Caco-2 (cell line): ENCODE measurements at regions not wholly inside any gene's neighbourhood (a gene's known extent, or its start where the extent isn't known, plus 50 kb on each side); places are given as distances from the start of the nearest gene placed in this dataset.

ENCODE experiments used
- BruUV-seq: library from RNA; stranded (reverse); fragments of 400-500 nt; replicated peaks from 2 replicates; lab custom pipeline; 2021; lab: Mats Ljungman, UMichigan
- CTCF ChIA-PET: fragments of 300-600 bp; sonication (Branson Sonifier 250); formaldehyde crosslinking; loops from one replicate; lab custom pipeline; 2022; ENCODE audit warnings: antibody characterized with exemption; lab: Charles Lee
- POLR2A ChIA-PET: fragments of 300-600 bp; sonication (Branson Sonifier 250); formaldehyde crosslinking; loops from one replicate; lab custom pipeline; 2022; ENCODE audit warnings: antibody characterized with exemption; lab: Charles Lee
- DNase-seq, 2 experiments: peaks; one replicate each; pipeline versions ENCODE4 v3.0.0 to v3.0.0-alpha.2; 2020 to 2022
- H3K27me3 ChIP-seq: replicated peaks from 2 replicates; pipeline ENCODE4 v1.6.0; 2011; ENCODE audit warnings: low read length; ENCODE audit not compliant: control insufficient read depth, insufficient read depth
- H3K36me3 ChIP-seq: 2 replicates; pipeline ENCODE4 v1.5.1; 2011; ENCODE audit warnings: low read length; ENCODE audit not compliant: control insufficient read depth, insufficient read depth
- H3K4me1 ChIP-seq: fragments of 250-450 bp; sonication (Bioruptor Pico); 2 replicates; pipeline ENCODE4 v1.5.1; 2020; ENCODE audit warnings: mild to moderate bottlenecking
- H3K4me3 ChIP-seq: 2 replicates; pipeline ENCODE4 v1.5.1; 2011; ENCODE audit warnings: low read depth, mild to moderate bottlenecking, control low read depth, low read length
- H3K9me3 ChIP-seq: fragments of 250-450 bp; sonication (Bioruptor Pico); 2 replicates; pipeline ENCODE4 v1.5.1; 2020; ENCODE audit warnings: mild to moderate bottlenecking, moderate library complexity
- H3K27ac Mint-ChIP-seq: one replicate; pipeline ENCODE4 v1.8.0; 2022; ENCODE audit warnings: mixed read lengths; ENCODE audit not compliant: unreplicated experiment
- H3K27me3 Mint-ChIP-seq: one replicate; pipeline ENCODE4 v1.8.0; 2022; ENCODE audit warnings: mixed read lengths; ENCODE audit not compliant: insufficient read depth, unreplicated experiment
- H3K36me3 Mint-ChIP-seq: one replicate; pipeline ENCODE4 v1.8.0; 2022; ENCODE audit warnings: mild to moderate bottlenecking, mixed read lengths; ENCODE audit not compliant: insufficient read depth, unreplicated experiment
- H3K4me1 Mint-ChIP-seq: one replicate; pipeline ENCODE4 v1.8.0; 2022; ENCODE audit warnings: low read depth, mixed read lengths; ENCODE audit not compliant: unreplicated experiment
- H3K4me3 Mint-ChIP-seq: one replicate; pipeline ENCODE4 v1.8.0; 2022; ENCODE audit warnings: mild to moderate bottlenecking, moderate library complexity, mixed read lengths; ENCODE audit not compliant: unreplicated experiment
- H3K9me3 Mint-ChIP-seq: one replicate; pipeline ENCODE4 v1.8.0; 2022; ENCODE audit warnings: mixed read lengths; ENCODE audit not compliant: unreplicated experiment
- intact Hi-C: fragments of 100-400 bp; cut with micrococcal nuclease; formaldehyde crosslinking; loops from one replicate; pipeline ENCODE4 v1.10.0; 2022; ENCODE audit not compliant: unreplicated experiment
- TF ChIP-seq, protein P1 (sequence below), 2 experiments: fragments of 200-600 bp in 1 of 2; IDR thresholded peaks; 1 replicate in 1 of 2; 2 replicates in 1 of 2; pipeline versions ENCODE4 v1.5.1 to v1.8.0; 2011 to 2022; ENCODE audit warnings: antibody characterized with exemption in 1 of 2, control low read depth in 1 of 2, inconsistent platforms in 1 of 2, low read depth in 1 of 2, low read length in 1 of 2, mild to moderate bottlenecking in 1 of 2, moderate library complexity in 1 of 2; ENCODE audit not compliant: insufficient read depth in 1 of 2, severe bottlenecking in 1 of 2, unreplicated experiment in 1 of 2

DNA sequence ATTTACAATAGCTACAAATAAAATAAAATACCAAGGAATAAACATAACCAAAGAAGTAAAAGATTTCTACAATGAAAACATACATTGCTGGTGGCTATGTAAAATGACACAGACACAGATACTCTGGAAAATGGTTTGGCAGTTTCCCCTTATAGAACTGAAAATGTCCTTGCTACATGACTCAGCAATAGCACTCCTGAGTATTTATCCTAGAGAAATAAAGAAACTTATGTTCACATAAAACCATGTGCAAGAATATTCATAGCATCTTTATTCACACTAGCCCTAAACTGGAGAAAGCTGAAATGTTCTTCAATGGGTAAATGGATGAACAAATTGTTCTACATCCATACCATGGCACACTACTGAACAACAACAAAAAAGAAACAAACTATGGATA is 100.2 kb upstream of the RFC3 start:
- Mint-ChIP-seq H3K27me3 (no peaks in the 10 kb centered on the region), H3K27ac (no peak overlapping the region), H3K4me1 (no peaks in the 10 kb centered on the region), H3K4me3 (no peak overlapping the region), H3K9me3 (peaks cover 28% of the 10 kb centered on the region), H3K36me3 (no peaks in the 10 kb centered on the region)
- TF ChIP-seq, protein P1, sequence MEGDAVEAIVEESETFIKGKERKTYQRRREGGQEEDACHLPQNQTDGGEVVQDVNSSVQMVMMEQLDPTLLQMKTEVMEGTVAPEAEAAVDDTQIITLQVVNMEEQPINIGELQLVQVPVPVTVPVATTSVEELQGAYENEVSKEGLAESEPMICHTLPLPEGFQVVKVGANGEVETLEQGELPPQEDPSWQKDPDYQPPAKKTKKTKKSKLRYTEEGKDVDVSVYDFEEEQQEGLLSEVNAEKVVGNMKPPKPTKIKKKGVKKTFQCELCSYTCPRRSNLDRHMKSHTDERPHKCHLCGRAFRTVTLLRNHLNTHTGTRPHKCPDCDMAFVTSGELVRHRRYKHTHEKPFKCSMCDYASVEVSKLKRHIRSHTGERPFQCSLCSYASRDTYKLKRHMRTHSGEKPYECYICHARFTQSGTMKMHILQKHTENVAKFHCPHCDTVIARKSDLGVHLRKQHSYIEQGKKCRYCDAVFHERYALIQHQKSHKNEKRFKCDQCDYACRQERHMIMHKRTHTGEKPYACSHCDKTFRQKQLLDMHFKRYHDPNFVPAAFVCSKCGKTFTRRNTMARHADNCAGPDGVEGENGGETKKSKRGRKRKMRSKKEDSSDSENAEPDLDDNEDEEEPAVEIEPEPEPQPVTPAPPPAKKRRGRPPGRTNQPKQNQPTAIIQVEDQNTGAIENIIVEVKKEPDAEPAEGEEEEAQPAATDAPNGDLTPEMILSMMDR (IDR thresholded peaks at IDR 0.05; ENCODE audit: insufficient read depth in 1 of 2, low read depth in 1 of 2, low read length in 1 of 2, severe bottlenecking in 1 of 2, unreplicated experiment in 1 of 2): no peak
- intact Hi-C loops: no loop called here
- ChIA-PET CTCF (no interaction called here), POLR2A (no interaction called here)
- no peaks in the 10 kb centered on the region for H3K4me1 ChIP-seq
- H3K36me3 ChIP-seq: no peaks in the 10 kb centered on the region
- H3K4me3 ChIP-seq: no peak overlapping the region
- H3K9me3 ChIP-seq: no peaks in the 10 kb centered on the region
- no peaks in the 10 kb centered on the region for H3K27me3 ChIP-seq
- no peak for DNase-seq
- BruUV-seq: no TSS peak

GRCh38 chr13:33721724-33722123 is 96.2 kb upstream of the RFC3 start:
- peaks cover 9% of the 10 kb centered on the region for H3K9me3 Mint-ChIP-seq
- H3K36me3 ChIP-seq: no peaks in the 10 kb centered on the region
- BruUV-seq: no TSS peak
- H3K27ac Mint-ChIP-seq: no peak overlapping the region
- H3K4me1 Mint-ChIP-seq: peaks cover 8% of the 10 kb centered on the region
- H3K4me1 ChIP-seq: peaks cover 10% of the 10 kb centered on the region
- no peak for DNase-seq
- H3K4me3 Mint-ChIP-seq: no peak overlapping the region
- H3K27me3 ChIP-seq: no peaks in the 10 kb centered on the region
- intact Hi-C loops: loop anchor here (10.0 kb wide), 1 partner anchor 277 kb away; no protein-coding TSS in a partner anchor
- TF ChIP-seq, protein P1 (IDR thresholded peaks at IDR 0.05; ENCODE audit: insufficient read depth in 1 of 2, low read depth in 1 of 2, low read length in 1 of 2, severe bottlenecking in 1 of 2, unreplicated experiment in 1 of 2): no peak
- H3K27me3 Mint-ChIP-seq: no peaks in the 10 kb centered on the region
- H3K36me3 Mint-ChIP-seq: no peaks in the 10 kb centered on the region
- ChIA-PET CTCF (no interaction called here), POLR2A (no interaction called here)
- no peaks in the 10 kb centered on the region for H3K9me3 ChIP-seq
- no peak overlapping the region for H3K4me3 ChIP-seq

DNA sequence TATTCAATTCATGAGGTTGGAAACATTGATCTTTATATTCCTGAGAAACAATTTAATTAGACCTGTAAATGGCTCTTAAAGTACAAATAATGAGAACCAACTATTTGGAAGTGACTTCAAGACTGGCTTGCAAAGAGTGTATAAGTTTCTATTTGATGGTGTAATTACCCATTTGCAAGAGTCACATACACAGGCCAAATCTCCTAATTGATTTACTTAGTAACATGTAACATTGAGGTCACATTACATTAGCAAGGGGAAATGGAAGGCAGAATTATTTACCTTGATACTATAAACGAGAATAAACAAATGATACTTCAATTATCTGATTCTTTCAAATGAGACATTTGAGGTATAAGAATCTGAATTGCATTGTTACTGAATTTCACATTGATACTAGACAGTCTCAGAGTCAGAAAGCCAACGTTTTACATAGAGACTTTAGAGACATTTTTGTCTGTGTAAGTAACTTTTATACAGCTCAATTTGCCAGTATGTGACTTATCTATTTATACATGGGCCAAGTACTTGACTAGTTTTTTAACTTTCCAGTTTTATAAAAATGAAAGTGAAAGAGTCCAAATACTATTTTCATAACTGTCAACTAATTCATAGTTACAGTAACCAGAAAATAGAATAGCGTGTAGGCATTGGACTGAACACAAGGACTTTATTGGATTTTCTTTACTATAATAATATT is 95.6 kb upstream of the RFC3 start:
- Histone ChIP-seq H3K9me3 (no peaks in the 10 kb centered on the region), H3K4me3 (no peak overlapping the region), H3K4me1 (peaks cover 10% of the 10 kb centered on the region), H3K27me3 (no peaks in the 10 kb centered on the region), H3K36me3 (no peaks in the 10 kb centered on the region)
- TF ChIP-seq, protein P1 (IDR thresholded peaks at IDR 0.05; ENCODE audit: insufficient read depth in 1 of 2, low read depth in 1 of 2, low read length in 1 of 2, severe bottlenecking in 1 of 2, unreplicated experiment in 1 of 2): no peak
- CTCF ChIA-PET: no interaction called here
- peaks cover 9% of the 10 kb centered on the region for H3K9me3 Mint-ChIP-seq
- intact Hi-C loops: loop anchor here (10.0 kb wide), 1 partner anchor 278 kb away; no protein-coding TSS in a partner anchor
- H3K27me3 Mint-ChIP-seq: no peaks in the 10 kb centered on the region
- DNase-seq: no peak
- no peaks in the 10 kb centered on the region for H3K36me3 Mint-ChIP-seq
- no TSS peak for BruUV-seq
- POLR2A ChIA-PET: no interaction called here
- H3K27ac Mint-ChIP-seq: no peak overlapping the region
- peaks cover 8% of the 10 kb centered on the region for H3K4me1 Mint-ChIP-seq
- H3K4me3 Mint-ChIP-seq: no peak overlapping the region
